ENCODE measurements at regions not wholly inside any gene's neighbourhood (a gene's known extent, or its start where the extent isn't known, plus 50 kb on each side); places are given as distances from the start of the nearest gene placed in this dataset.
A peak's percentile ranks its signal among the peaks of the same experiment; 100 is the strongest.

DNA sequence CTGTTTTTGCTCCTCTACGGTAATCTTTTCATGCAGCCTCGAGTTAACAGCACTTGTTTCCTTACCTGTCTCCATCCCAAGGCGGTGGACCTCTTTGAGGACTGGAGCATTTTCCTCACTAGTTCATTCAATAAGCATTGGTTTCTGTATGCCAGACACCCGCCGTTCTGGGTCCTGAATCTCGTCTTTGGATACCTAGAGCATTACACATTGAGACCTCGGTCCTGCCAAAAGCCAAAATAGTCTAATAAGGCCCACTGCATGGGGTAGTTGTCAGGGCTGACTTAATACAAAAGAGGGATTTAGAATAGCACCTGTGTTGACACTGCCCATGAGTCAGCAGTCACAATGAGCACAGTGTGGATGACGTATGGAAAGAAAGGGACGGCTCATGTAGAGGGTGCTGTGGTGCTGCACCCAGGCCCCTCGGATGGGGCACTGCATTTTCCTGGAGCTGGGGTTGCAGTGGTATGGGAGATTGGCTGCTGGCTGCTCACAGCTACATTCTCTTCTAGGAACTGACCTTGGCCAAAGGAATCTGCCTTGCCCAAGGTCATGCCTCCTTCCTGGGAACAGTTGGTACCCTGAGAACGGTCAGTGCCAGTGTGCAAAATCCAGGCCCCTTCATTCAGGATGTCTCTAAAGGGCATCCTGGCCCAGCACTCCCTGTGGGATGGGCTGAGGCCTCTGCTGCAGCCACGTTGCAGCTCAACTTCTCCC is 126.9 kb upstream of the NCK2 start:
- DNase-seq = no peak

GRCh38 chr2:105615305-105615704 is 129.4 kb upstream of the NCK2 start:
- DNase-seq = no peak

GRCh38 chr2:105611811-105612424 is 132.8 kb upstream of the NCK2 start:
- peak; percentile 62 for DNase-seq

DNA sequence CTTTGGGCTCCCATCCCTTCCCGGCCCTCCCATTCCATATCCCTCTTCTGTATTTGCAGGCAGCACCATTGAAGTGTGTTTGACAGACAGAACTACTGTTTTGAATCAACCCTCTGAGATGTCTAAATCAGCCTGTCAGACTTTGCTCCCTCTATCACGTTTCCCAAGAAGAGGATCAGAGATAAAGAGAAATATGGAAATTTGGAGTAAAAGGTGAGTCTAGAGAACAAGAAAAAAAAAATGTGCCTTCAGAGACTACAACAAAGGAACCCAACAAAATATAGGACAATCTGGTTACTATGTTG is 133.4 kb upstream of the NCK2 start:
- no peak for DNase-seq

- peak; percentile 62 for DNase-seq
Measured at GRCh38 chr2:105610576-105611332, 134.0 kb upstream of the NCK2 start.

GRCh38 chr2:105609746-105610402 is 134.8 kb upstream of the NCK2 start:
- no peak for DNase-seq

- no peak for DNase-seq
Measured at GRCh38 chr2:105607920-105608504, 136.7 kb upstream of the NCK2 start.

DNA sequence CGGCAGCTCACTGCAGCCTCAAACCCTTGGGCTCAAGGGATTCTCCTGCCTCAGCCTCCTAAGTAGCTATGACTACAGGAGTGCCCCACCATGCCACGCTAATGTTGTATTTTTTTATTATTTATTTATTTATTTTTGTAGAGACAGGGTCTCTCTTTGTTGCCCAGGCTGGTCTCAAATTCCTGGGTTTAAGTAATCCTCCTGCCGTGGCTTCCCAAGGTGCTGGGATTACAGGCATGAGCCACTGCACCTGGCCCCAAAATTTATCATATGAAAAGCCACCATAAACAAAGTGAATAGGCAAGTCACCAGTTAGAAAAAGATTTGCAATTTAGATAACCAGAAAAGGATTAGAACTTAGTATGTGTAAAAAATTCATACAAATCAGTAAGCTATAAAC is 138.6 kb upstream of the NCK2 start:
- no peak for DNase-seq

- DNase-seq = peak; percentile 58
Measured at GRCh38 chr2:105604938-105605337, 139.8 kb upstream of the NCK2 start.

GRCh38 chr2:105600949-105601794 is 143.5 kb upstream of the NCK2 start:
- DNase-seq = no peak

- no peak for DNase-seq
Measured at GRCh38 chr2:105600602-105600948, 144.1 kb upstream of the NCK2 start.

DNA sequence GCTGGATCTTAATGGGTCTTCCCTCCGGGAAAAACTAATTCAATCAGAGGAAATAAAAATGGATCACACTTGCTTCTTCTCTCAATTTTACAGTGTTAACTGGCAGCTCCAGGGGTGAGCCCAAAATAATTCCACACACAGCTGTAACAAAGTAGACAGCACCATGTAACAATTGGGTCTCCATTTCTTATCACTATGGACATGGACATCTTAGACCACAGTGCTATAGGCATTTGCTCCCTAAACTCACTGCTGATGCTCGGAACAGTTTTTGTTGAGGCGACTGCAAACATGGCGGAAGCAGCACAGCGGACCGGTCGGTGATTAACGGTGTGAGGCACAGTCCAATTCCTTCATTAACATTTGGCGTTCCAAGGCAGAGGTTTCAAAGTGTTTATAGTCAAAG is 144.7 kb upstream of the NCK2 start:
- no peak for DNase-seq

DNA sequence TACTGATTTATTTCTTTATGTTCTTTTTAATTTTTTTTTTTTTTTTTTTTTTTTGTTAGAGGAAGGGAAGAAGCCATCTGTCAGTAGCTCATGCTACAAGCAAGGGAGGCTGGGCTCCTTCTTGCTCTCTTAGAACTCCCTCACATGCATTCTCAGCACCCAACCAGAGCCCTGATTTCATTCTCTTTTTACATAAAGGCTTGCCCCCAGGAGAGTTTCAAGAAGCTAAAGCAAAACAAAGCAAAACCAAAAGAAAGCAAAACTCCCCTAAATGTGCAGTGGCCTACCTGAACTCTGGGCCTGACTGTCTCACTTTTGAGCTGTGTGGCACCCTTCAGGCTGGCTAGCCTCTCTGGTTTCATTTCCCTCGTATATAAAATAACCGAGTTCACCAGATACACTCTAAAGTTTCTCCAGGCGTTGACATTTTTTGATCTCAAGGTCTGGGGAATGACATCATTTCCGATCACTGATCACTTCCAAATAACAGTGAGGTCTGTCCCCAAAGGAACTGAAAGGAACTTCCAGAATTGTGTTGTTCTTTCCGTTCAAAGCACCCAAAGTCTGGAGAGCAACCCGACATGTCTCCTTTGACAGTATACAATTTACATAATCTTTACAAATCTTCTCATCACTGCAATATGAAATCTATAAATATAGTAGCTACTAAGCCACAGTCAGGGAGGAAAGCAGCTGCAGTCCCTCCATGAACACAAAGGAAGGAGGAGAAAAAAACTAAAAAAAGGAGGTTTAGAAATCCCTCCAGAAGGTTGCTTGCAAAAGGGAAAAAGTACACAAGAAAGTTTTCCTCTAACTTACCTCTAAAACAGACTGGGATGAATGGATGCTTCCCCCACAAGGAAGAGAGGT is 145.6 kb upstream of the NCK2 start:
- DNase-seq = no peak

- DNase-seq = peak; percentile 30
Measured at GRCh38 chr2:105597806-105598803, 146.6 kb upstream of the NCK2 start.

DNA sequence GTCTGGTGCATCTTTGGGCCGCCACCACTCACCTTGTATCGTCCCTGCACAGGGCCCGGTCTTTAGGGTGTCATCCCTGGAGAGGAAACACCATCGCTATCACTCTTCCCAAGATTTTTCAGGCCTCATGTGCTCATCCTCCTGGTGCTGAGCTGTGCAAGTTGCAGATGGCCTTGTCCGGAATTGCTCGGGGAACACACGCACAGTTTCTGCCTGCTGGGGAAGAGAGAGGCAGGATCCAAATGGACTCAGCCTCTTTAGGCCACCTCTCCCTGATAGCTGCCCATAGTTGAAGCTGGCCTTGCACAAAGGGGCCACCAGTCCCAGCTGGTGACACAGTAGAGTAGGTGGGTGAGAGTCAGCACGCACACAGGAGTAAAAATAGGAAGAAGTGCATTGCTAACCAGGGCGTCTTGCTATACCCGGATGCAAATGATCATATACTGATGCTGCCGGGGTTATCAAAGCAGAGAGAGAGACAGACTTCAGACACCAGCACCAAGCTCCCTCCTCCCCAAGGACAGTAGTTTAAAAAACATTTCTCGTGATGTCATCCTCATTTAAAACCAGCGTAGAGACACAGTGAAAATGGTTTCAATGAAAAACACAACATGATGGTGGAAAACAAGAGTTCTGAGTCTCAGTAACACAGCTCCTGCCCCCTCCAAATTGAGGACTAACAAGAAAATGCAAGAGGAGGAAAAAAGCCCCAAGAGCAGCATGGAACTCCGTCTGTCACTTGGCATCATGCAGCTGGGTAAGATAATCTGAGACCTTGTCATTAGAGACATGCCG is 147.5 kb upstream of the NCK2 start:
- no peak for DNase-seq

DNA sequence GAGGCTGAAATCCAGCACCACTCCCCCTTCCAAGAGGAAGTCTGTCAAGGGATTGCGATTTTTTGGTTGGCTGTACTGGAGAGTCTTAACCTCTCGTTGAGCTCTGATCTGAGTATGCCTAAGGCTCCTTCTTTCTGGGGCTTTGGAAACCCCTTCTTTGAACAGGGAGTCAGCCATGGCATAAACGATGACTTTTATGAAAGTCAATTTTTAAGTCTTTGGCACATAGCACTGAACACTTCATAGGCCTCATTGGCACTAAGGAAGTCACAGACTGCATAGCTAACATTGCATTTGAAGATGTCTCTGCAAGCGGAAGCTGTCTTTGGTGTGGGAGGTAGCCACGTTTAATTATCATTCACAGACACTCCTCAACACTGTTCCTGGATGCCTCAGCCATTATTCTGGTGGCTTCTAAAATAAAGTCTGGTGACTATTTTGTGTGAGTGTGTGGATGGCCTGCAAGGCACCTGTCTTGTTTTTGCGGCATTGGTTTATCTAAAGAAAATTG is 148.2 kb upstream of the NCK2 start:
- DNase-seq = no peak

GRCh38 chr2:105595536-105595935 is 149.2 kb upstream of the NCK2 start:
- DNase-seq = no peak

GRCh38 chr2:105593221-105593967 is 151.3 kb upstream of the NCK2 start:
- DNase-seq = no peak

All from left hindlimb (tissue), 1 donor.